ENCODE measurements at regions not wholly inside any gene's neighbourhood (a gene's known extent, or its start where the extent isn't known, plus 50 kb on each side); places are given as distances from the start of the nearest gene placed in this dataset.
A peak's percentile ranks its signal among the peaks of the same experiment; 100 is the strongest.

GRCh38 chr1:218953386-218953785 lies 220.3 kb upstream of the LYPLAL1 start:
- FAIRE-seq: no peak

GRCh38 chr1:218957971-218958370 lies 215.7 kb upstream of the LYPLAL1 start:
- no peak for FAIRE-seq

GRCh38 chr1:218959784-218960183 lies 213.9 kb upstream of the LYPLAL1 start:
- FAIRE-seq: no peak

- FAIRE-seq: no peak
Measured at GRCh38 chr1:218964471-218965185, 209.1 kb upstream of the LYPLAL1 start.

- no peak for FAIRE-seq
Measured at GRCh38 chr1:218965821-218966220, 207.9 kb upstream of the LYPLAL1 start.

GRCh38 chr1:218967254-218967653 lies 206.4 kb upstream of the LYPLAL1 start:
- FAIRE-seq: no peak

GRCh38 chr1:218967836-218968235 lies 205.8 kb upstream of the LYPLAL1 start:
- no peak for FAIRE-seq

GRCh38 chr1:218969006-218969405 lies 204.7 kb upstream of the LYPLAL1 start:
- no peak for FAIRE-seq

- no peak for FAIRE-seq
Measured at GRCh38 chr1:218970397-218970990, 203.2 kb upstream of the LYPLAL1 start.

GRCh38 chr1:218971156-218971555 lies 202.5 kb upstream of the LYPLAL1 start:
- FAIRE-seq: no peak

- no peak for FAIRE-seq
Measured at GRCh38 chr1:218980881-218981280, 192.8 kb upstream of the LYPLAL1 start.

- no peak for FAIRE-seq
Measured at GRCh38 chr1:218982482-218982881, 191.2 kb upstream of the LYPLAL1 start.

GRCh38 chr1:218983433-218983832 lies 190.2 kb upstream of the LYPLAL1 start:
- FAIRE-seq: no peak

- no peak for FAIRE-seq
Measured at GRCh38 chr1:218983848-218984247, 189.8 kb upstream of the LYPLAL1 start.

- no peak for FAIRE-seq
Measured at GRCh38 chr1:218985424-218985984, 188.2 kb upstream of the LYPLAL1 start.

GRCh38 chr1:218986816-218987215 lies 186.9 kb upstream of the LYPLAL1 start:
- peak; percentile 20 for FAIRE-seq

GRCh38 chr1:218990019-218990418 lies 183.7 kb upstream of the LYPLAL1 start:
- no peak for FAIRE-seq

- peak; percentile 58 for FAIRE-seq
Measured at GRCh38 chr1:218991089-218991488, 182.6 kb upstream of the LYPLAL1 start.

- no peak for FAIRE-seq
Measured at GRCh38 chr1:218994615-218995014, 179.1 kb upstream of the LYPLAL1 start.

GRCh38 chr1:218995091-218995665 lies 178.5 kb upstream of the LYPLAL1 start:
- FAIRE-seq: no peak

GRCh38 chr1:218996362-218996761 lies 177.3 kb upstream of the LYPLAL1 start:
- FAIRE-seq: no peak

- no peak for FAIRE-seq
Measured at GRCh38 chr1:219000005-219000404, 173.7 kb upstream of the LYPLAL1 start.

- FAIRE-seq: no peak
Measured at GRCh38 chr1:219000631-219001030, 173.0 kb upstream of the LYPLAL1 start.

GRCh38 chr1:219010720-219011119 lies 163.0 kb upstream of the LYPLAL1 start:
- FAIRE-seq: no peak
